HG03280 (cell line): ENCODE measurements at regions not wholly inside any gene's neighbourhood (a gene's known extent, or its start where the extent isn't known, plus 50 kb on each side); places are given as distances from the start of the nearest gene placed in this dataset.

Experiments
- ATAC-seq: cut with Tn5 transposase; IDR thresholded peaks from one replicate; pipeline ENCODE4 v1.9.1; 2021; ENCODE audit warnings: mild to moderate bottlenecking, moderate library complexity; ENCODE audit not compliant: unreplicated experiment

DNA sequence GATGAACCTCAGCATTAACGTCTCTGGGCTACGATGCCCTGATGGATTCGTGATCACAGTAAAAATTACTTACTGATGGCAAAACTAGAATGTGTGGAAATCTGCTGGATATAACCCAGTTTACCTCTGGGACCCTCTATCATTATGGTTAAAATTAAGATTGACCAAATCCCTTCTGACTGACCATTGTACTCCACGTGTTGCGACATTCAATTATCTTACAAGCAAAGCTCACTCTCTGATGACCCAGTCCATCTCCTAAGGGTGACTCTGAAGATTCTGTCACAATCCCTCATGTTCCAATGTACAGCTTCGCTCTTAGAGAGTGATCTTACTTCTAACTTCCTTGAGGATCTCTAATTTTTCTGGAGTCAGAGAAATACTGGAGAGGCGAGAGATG lies 288.5 kb upstream of the RUNX1 start:
- ATAC-seq = no peak

DNA sequence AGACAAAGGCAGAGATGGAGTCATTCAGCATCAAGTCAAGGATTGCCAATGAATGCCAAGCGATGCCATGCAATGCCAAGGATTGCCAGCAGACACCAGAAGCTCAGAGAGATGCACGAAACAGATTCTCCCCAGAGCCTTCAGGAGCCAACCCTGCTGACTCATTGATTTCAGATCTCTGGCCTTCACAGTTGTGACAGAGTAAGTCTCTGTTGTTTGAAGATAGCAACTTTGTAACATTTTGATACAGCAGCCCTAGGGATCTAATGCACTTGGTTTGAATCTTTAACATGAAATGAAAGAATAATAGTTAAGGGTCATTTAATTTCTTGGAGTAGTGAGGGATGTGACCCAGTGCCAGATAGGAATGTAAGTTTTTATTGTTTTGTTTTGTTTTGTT lies 287.4 kb upstream of the RUNX1 start:
- ATAC-seq = no peak

DNA sequence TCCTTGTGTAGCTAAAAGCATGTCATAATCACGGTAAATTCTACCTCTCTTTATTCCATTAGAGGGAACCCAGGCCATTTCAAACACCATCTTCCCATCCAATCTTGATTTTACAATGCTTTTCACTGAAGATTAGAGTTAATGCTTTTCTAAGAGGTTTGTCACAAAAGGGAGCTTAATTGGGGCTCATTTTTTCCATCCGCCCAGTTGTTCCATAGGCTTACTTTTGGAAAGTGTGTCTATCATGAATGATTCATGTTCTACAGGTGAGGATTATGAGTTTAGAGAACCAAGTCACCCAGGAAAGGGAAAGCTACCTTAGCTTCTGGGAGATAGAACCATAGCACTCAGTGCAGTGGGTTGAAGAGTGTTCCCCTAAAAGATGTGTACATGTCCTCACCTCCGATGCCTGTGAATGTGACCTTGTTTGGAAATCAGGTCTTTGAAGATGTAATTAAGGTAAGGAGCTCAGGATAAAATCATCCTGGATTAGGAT lies 286.9 kb upstream of the RUNX1 start:
- no peak for ATAC-seq

DNA sequence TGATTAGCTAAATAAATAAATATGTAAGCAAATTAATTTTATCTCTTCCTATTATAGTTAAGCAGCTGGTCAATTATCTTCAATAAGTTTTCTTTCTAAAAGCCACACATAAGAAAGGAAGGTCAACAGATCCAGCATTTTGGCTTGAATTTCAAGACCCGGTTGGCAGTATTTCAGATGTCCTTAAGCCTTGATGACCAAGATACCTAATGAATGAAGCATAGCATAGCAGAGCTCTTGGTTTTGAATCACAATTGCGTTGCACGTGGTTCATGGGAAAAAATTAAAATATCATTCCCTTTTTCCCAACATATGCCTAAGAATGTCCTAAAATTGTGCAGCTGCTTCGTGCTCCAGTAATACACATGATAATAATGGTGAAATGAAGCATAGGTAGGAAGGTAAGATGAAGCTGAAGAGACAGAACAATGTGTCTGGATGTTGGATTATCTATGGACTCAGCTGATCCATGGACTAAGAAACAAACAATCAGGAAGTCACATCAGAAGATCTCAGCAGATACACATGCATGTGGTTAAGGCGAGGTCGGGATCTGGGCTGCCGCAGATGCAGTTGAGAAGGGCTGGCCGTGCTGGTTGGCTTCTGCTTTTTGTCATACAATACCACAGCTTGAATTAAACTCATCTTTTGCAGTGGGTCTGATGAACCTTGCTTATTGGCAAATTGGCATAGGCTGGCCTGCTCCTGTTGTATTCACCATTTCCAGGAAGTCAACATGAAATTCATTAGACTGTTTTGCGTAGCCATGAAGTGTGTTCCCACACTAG lies 284.9 kb upstream of the RUNX1 start:
- no peak for ATAC-seq

DNA sequence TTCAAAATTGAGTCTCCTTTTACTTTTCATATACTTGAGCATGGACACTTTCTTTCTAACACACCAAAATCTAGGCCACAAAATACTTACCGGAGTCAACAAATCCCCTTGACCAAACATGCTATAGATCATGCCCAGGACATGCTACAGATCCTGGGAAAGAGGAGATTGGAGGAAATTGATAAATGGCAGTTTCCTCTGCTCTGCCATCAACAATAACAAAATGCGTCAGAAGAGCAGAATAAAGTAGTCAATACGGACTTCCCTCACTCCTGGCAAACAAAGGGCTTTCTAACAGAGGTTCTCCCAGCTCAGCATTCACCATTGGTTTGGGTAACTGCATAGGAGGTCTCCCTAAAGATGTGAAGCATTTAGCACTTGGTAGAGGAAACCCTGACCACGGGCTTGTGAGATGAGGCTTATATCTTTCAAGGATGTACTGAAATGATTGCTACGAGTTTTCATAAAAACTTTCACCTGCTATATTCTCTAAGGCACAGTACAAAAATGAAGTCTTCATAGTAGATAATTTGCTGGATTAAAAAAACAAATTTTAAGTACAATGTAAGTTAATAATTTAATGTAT lies 283.8 kb upstream of the RUNX1 start:
- no peak for ATAC-seq

DNA sequence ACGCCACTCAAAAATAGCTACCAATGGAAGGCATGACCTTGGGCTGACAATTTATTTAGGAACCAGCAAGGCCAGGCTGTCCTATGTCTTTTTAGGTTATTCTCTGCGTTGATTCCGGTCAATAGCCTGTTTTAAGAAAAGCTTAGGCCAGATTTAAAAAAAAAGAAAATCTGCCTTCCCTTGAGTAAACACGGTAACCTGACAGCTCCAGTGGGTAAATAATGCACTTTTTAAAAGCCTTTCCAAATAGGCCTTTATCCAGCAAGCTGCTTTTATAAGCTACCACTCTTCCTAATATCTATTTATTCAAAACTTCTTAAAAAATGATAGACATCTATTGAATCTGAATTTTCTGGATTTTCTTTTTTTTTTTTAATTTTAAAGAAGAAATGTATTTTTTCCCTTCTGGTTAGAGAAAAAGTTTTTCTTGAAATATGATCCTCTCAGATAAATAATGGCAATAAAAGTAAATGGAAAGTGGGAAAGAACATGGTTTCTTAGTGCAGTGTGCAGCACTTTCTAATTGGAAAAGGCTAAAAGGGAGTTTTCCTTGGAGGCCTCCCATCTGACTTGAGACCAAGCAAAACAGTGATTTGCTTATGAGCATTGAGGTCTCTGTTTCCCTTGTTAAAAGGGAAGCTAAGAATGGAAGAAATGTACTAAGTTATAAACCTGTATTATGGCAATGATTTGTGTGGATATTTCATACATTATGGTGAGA lies 281.0 kb upstream of the RUNX1 start:
- no peak for ATAC-seq

DNA sequence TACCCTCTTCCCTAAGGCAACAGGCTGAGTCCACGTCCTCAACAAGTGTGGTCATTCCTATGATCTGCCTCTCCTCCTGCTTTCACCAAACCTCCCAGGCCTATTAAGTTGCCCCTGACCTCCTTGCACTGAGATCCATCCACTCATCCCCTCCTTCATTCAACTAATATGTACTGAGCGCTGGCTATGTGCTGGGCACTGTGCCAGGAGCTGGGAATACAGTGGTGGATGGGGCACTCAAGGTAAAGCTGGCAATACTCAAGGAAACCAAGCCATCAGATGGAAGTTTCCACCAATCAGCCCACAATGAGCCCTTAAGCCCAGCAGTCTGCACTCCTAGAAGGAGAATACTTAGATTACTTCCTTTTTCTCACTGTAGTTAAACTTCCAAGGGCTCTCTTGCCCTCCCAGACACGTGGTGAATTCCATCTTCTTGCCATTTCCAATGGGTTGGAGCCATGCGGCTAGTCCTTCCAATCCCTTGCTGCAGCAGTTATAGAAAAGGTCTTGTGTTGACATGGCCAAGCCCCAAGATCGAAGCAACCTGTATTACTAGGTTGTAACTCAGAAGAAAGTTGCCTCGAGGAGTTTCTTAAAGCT lies 279.9 kb upstream of the RUNX1 start:
- no peak for ATAC-seq

DNA sequence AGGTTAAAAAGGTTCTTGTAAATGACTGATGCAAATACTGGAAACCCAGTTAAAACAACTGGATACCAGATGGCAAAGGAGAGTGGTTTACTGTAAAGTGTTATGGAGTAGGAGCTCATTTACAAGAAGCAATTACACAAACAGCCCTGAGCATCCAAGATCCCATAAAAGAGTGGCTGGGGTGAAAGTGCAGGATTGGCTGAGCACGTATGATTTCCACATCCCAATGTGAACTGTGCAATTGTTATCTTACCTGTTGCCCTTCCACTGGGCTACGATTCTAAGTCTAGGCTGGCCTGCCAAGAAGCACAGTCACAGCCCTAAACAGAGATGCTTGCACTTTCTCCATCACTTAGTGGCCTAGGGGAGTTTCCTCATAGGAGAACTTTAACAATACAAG lies 277.6 kb upstream of the RUNX1 start:
- no peak for ATAC-seq

DNA sequence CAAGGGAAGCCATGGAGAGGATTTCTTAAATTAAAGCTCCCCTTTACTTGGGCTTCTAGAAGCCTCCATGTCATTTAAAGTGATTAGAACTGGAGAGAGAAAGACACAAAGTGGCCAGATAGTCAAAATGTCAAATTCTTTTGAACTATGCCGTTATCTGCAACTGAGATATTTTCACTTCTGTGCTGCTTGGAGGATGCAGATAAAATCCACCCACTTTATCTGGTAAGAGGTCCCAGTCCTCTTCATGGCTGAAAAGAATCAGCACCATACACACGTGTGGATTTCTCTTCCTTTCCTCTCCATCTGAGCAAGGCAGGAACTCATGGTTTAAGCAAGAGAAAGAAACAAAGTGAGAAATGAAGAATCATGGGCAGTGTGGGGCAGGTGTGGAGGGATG lies 276.9 kb upstream of the RUNX1 start:
- ATAC-seq = no peak

DNA sequence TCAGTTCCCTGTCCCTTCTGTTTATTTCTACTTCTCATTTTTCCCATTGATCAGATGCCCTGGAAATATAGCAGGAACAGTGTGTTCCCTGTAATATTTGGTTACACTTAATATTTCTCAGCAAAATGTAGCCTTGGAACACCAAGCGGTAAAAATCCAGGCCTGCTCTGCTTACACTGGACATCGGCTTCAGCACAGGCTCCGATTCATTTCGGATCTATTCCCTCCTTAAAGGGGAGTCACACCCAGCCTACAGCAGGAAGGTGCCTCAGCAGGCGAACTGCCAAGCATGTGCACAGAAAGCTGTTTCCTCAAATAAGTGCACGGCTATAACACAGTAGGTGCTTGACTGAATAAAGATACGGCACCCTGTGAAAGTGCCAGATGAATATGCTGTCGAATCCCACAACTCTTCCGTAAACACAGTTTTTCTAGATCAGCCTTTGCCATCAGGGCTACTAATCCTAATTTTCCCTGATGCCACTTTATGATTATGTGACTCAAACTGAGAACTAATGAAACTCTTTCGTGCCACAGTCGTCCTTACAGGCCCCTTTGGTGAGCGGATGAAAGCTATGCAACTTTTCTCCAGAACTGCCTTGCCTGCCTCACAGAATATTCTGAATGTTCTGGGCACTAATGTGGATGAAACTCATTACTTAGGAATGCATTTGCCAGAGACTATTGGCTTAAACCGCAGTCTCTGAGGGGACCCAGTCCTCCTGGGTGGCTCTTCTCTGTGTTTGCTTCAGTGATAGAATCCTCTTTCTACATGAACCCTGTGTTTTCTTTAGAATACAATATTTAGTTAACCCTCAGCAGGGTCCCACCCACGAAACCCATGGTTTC lies 275.5 kb upstream of the RUNX1 start:
- ATAC-seq = no peak

DNA sequence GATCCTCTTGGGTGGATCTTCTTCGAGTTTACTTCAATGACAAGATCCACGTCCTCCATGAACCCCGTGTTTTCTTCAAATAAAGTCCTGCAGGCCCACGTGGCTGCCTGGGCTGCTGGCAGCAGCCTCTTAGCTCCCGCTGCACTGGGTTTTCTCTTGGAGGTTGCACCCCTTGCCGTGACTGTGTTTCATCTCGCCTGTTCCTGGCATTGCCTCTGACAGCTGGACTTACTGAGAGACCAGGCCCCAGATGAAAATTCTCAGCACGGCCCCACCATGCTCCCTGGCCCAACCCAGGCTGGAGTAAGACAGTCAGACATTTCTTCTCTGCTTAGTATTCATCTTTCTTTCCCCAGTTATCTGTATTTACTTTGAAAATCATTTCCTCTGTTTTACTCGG lies 274.8 kb upstream of the RUNX1 start:
- ATAC-seq = no peak

DNA sequence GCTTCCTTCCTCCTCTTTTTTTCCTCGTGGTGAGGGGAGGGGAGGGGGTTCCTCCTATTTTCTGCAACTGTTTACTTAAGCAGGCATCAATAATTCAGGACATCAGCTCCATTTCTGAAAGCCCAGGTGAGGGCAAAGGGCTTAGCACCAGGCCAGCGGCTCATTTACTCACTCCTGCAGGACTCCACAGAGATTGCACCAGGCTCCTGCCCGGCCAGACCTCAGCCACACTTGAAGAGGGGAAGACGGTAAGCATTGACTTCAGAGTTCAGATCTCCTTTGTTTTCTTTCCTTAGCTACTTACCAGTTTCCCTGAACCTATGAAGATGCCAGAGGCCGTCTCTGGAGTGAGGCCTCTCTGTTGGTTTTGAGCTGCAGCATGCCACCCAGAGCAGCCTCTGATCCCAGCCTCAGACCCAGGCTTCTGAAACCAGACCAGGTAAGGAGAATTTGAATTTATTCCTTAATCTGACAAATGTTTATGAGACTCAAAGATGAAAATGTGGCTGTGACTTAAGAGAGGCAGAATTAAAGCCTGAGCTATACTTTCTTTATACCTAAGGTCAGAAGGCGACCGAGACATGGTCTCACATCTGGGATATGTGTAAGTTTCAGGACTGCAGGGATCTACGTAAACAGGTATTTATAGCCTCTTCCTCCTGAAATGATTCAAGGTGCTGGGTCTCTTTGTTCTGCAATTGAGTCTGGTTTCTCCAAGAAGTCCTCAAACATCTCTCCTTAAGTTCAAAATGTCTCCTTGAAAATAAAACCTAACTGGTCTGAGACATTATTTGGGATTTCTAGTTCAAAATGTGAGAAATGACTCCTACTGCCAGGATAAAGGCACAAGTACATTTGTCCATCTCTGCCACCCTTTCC lies 272.5 kb upstream of the RUNX1 start:
- no peak for ATAC-seq

DNA sequence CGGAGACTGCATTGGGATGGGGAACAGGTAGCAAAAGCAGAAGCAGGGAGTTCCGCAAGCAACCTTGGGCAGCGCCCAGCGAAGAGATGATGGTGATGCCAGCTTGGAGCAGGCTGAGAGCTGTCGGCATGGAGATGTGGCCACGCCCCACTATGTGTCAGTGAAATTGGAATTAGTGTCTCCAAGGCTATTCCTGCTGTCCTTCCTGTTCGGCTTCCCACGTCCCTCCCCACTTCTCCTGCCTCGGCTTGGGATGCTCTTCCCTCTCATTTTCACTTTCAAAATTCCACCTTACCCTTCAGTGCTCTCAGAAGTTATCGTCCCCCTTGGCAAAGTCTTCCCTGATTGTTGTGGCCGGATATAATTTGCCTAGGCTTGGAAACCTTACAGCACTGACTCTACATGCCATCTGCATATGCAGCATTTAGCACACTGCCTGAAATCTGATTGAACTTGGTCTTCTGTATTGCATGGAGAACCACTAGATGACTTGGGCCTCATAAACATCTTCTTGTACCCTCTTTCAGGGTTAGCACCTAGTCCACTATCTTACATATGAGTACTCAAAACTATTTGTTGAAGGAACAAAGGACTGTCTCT lies 270.7 kb upstream of the RUNX1 start:
- ATAC-seq = no peak

DNA sequence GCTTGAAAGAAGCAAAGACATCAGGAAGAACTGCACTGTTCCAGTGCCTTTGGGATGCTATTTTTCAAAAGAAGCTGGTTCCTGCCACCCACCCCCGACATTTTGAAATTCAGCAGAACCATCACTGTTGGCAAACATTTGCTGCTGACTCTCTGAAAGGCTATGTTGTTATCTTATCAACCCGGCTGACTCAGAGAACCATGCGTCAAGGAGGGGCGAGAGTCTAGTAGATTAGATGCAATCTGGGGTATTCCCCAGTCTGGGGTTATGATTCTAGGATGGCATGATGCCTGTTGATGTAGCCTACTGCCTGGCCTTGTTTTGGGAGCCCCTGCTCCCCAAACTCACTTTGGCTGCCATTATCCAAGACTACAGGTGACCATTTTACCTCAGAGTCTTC lies 267.8 kb upstream of the RUNX1 start:
- no peak for ATAC-seq

DNA sequence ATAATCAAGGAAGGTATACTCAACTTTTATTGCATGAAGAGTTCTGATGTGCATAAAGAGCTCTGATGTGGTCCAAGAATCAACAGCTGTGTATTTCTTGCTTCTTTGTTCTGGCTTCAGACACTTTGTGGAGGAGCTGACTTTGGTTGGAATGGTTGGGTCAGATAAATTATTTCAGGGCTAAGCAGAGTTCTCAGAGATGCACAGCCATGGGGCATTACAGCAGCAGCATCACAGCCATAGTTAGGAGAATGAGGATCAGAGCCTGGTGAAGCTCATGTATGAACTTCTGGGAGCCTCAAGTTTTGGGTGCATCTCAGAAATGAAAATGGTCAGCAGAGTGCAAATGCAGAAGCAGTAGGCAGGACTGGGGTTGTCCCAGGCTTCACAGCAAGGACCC lies 267.4 kb upstream of the RUNX1 start:
- no peak for ATAC-seq

DNA sequence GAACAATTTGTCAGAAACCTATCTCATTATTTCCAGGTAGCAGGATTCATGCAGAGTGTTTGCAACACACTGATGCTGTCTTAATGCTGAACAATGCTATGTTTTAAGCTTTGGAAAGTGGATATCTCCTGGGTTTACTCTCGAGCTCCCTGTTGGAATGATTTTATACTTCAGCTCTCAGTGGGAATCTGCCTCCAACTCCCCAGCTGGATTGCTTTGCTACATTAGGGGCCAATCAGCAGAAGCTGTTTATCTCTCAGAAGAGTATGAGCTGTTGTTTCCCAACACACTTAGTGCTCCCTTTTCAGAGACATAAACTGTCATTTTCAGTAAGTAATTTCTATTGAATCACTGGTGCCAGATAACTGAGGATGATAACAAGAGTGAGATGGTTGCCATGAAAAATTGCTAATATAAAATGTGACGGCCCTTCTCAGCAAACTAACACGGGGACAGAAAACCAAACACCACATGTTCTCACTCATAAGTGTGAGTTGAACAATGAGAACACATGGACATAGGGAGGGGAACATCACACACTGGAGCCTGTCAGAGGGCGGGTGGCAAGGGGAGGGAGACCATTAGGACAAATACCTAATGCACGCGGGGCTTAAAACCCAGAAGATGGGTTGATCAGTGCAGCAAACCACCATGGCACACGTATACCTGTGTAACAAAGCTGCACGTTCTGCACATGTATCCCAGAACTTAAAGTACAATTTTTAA lies 265.9 kb upstream of the RUNX1 start:
- no peak for ATAC-seq

DNA sequence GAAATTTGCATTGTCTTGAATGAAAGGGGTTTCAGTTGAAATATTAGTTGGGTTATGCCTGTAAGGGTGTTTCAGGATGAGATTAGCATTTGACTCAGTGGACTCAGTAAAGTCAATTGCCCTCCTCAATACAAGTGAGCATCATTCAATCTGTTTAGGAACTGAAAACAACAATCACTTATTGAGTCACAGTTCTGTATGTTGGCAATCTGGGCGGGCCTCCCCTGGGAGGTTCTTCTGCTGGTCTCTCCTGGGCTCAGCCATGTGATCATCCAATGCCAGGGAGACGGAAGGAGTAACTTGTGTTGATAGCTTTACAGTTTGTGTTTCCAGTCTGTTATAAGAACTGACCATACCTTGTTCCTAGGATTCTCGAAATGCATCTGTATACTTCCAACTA lies 262.9 kb upstream of the RUNX1 start:
- ATAC-seq = no peak

DNA sequence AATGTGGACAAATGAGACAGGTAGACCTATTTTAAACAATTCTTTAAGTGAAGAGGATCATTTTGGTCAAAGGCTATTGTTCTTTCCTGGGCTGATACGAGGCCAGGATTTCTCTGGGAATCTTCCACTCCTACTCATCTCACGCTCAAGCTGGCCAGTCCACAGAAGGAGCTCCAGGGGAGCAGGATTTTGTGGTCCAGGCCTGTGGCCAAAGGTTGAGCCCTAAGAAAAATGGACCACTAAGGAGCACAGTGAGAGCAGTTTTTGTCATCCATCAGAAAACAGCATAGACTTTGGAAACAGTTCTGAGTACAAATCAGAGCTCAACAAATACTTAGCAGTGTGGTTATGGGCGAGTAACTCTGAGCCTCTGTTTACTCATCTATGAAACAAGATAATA lies 260.2 kb upstream of the RUNX1 start:
- no peak for ATAC-seq

DNA sequence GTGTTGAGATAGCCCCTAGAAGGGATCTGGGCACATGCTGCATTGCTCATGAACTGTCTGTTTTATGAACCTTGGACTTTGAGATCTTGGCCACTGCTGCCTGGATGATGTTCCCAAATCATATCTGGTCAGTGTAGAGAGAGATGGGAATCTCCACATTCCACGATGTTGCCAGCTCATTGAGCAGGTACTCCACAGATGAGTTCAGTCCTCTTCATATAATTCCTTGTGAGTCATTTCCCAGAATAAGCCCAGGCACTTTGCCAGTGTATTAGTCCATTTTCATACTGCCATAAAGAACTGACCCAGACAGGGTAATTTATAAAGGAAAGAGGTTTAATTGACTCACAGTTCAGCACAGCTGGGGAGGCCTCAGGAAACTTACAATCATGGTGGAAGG lies 254.0 kb upstream of the RUNX1 start:
- ATAC-seq = no peak
